Muscle of arm (tissue), 1 donor: ENCODE measurements at regions not wholly inside any gene's neighbourhood (a gene's known extent, or its start where the extent isn't known, plus 50 kb on each side); places are given as distances from the start of the nearest gene placed in this dataset.
"Not testable (repeated sequence)": the region's sequence is repeated elsewhere in the genome, so short reads cannot be mapped to it uniquely, and the experiment has no call there.

ENCODE experiments used
- DNase-seq: peaks from one replicate; pipeline ENCODE4 v3.0.0-alpha.2; 2013

- no peak for DNase-seq
Measured at GRCh38 chr2:7146151-7146550, 228.9 kb downstream of the RNF144A start.

- no peak for DNase-seq
Measured at GRCh38 chr2:7154656-7155055, 237.4 kb downstream of the RNF144A start.

DNA sequence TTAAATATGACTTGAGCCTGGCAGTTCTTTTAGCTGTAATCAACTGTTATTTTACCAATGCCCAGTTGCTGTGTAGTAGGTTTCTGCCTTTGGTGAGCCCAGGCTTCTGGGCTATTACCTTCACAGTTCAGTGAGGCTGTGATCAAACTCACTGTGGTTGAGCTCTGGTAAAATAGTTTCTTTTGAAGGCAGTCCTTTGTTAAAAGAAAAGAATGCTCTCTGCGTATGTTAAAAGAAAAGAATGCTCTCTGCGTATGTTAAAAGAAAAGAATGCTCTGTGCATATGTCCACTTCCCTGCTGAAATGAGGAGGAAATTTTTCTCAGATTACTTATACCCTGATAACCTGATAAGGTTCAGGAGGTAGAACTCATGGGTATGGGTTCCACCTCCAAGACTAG, 244.3 kb downstream of the RNF144A start:
- DNase-seq: no peak

DNA sequence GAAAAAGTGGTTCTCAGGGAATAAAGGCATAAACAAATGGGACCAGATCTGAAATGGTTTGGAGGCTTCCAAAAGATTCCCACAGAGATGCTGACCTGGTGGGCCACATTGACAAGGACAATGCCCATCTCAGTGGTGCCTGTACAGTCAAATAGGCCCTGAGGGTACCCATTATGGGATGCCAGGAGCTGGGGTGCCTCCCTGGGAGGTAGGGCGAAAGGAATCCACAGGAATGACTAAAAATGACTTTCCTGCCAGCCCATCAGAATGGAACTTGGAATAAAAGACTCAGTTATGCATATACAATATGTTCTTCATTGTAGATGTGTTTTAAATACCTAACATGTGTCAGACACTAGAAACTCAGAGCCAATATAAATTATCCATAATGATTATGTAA, 248.5 kb downstream of the RNF144A start:
- no peak for DNase-seq

GRCh38 chr2:7167801-7168411, 250.7 kb downstream of the RNF144A start:
- DNase-seq: no peak

- DNase-seq: no peak
Measured at GRCh38 chr2:7169593-7169992, 252.4 kb downstream of the RNF144A start.

DNA sequence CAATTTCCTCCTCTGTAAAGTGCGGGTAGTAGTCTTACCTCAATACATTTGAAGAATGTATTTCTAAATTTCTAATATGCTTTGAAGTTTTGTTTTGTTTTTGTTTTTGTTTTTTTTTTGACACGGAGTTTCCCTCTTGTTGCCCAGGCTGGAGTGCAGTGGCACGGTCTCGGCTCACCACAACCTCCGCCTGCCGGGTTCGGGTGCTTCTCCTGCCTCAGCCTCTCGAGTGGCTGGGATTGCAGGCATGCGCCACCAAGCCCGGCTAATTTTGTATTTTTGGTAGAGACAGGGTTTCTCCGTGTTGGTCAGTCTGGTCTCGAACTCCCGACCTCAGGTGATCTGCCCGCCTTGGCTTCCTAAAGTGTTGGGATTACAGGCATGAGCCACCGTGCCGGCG, 261.8 kb downstream of the RNF144A start:
- not testable (repeated sequence) for DNase-seq

DNA sequence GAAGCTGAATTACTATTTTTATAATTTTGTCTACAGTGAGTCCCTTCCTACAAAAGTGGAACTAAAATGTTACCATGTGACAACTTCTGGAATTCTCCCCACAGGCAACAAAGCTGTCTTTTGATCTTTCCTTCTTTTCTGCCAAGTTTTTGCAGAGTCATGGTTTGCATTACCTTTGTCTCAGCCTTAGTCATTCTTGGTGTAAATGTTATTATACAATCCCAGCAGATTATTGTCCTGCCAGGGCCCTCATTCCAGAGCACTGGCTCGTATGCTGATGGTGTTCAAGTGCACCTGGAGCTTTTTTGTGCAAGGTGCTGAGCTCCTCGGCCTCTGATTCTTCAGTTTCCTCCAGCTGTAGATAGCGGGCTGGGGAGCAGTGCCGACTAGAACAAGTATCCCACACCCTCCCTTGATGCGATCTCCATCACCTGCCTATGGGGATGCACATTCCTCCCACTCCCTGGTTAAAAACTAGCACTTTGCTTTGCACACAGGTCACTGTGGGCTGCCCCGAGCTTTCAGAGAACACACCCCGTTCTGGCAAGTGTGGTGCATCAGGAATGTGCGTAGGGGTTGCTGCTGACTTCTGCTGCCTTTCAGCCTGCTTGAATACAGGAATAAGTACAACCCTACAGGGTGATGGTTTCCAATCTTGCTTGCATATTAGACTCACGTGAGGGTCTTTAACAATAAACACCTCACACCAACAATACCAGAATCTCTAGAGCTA, 263.6 kb downstream of the RNF144A start:
- DNase-seq: peak; percentile 16

DNA sequence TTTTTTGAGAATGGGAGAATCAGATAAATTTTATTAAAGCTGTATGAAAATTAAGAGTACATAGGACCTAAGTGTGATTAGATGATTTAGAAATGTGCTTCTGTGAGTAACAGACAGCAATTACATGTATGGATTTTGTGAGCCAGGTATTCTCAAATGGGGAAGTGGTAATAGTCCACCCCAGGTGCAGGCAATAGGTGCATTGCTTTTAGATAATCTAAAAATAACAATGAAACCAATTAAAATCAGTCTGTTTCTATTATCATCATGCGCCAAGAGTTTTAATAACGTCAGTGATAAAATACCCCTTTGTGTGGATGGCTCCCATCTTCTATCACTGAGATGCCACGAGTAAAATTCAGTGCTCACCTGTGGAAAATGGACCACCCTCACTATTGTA, 265.3 kb downstream of the RNF144A start:
- no peak for DNase-seq

DNA sequence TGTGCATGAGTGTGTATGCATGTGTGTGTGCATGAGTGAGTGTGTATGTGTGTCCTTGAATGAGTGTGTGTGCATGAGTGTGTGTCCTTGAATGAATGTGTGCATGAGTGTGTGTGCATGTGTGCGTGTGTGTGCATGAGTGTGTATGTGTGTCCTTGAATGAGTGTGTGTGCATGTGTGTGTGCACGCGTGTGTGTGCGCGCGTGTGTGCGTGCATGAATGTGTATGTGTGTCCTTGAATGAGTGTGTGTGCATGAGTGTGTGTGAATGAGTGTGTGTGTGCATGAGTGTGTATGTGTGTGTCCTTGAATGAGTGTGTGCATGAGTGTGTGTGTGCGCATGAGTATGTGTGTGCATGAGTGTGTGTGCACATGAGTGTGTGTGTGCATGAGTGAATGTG, 271.9 kb downstream of the RNF144A start:
- DNase-seq: no peak

- DNase-seq: no peak
Measured at GRCh38 chr2:7190587-7191324, 273.5 kb downstream of the RNF144A start.

GRCh38 chr2:7191932-7192331, 274.7 kb downstream of the RNF144A start:
- DNase-seq: no peak

DNA sequence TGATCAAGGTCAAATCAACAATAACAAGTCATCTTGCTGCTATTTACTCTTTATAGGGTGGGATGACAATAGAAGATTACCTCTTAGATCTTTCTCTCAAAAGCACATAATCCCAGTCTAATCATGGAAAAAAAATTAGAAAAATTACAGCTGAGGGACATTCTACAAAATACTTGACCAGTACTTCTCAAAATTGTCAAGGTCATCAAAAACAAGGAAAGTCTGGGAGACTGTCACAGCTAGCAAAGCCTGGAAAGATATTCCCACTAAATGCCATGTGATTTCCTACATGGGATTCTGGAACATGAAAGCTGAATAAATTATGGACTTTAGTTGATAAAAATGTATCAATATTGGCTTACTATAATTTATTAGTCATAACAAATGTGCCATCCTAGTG, 276.2 kb downstream of the RNF144A start:
- no peak for DNase-seq

DNA sequence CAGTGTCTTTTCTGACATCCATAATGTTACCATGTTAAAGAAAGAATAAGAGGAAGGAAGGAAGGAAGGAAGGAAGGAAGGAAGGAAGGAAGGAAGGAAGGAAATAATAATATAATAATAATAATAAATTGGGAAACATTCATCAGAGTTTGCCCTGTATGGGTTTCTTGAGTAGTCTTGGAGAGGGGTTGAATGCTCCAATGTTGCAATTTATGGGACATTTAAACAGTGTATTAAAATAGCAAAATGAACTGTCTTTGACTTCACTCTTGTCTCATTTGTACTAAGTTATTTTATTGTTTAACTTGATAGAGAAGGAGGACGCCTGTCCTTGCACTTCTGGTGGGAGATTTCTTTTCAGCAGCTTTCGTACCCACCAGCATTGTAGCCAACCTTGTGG, 277.7 kb downstream of the RNF144A start:
- no peak for DNase-seq

GRCh38 chr2:7196883-7197282, 279.7 kb downstream of the RNF144A start:
- DNase-seq: no peak

DNA sequence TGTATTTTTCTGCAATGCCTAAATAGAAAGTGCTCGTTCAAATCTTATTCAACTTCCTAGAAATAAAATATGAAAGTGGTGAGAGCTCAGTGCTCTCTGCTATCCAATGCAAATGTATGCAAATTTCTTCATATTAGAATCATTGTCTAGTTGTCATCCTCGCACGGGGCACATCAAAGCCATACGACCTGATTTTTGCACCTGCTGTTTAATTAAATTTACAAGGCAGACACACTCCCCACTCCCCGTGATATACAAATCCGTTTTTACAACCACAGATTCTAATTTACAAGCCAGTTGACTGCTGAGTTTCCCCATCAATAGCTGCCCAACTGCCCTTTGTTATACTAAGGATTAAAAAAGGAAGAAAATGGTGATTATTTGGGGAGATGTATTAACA, 284.6 kb downstream of the RNF144A start:
- no peak for DNase-seq

- DNase-seq: peak; percentile 57
Measured at GRCh38 chr2:7203056-7203467, 285.9 kb downstream of the RNF144A start.

DNA sequence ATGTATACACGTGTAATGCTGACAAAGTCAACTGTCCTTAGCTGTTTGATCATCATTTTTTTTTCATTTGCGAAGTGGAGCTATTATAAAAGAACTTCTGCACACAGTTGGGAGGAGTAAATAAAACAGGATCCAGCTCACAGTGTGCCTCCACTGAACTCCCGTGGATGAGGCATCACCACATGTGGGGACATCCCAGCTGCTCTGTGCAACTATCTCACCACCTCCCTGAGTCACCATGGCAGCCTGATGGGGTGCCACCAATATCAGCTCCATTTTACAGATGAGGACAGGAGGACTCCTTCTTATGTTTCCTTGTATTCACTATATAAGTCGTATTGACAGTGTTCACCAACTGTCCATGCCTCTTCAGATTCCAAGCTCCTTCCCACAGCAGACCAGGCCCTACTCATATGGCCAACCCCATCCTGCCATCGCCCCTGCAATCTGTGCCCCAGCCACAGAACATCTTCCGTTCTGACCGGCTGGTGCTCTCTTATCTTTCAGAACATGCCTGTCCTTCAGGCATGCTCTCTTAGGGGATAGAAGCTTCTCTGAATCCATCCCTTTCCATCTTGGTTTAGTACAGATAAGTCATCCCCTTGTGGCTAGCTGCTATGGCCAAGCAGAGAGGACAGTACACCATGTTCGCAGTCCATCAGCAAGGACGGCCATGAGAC, 288.1 kb downstream of the RNF144A start:
- DNase-seq: no peak

GRCh38 chr2:7206111-7206810, 289.0 kb downstream of the RNF144A start:
- no peak for DNase-seq

DNA sequence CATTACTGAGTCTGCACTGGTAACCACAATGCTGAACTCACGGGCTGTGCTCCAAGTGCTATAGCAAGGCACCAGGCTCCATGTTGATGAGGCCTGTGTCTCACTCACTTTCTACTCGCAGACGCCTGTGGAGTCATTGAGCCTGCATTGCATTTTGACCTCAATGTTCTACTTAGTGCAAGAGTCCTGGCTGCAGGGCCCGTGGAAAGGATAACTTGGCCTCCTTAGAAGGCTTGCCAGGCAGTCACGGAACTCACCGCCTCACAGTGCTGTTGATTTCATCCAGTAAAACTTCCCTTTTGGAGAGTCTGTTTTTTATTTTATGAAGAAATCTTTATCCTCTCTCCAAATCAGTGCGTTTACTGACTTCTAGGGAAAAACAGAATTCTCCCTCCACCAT, 290.4 kb downstream of the RNF144A start:
- DNase-seq: no peak

- no peak for DNase-seq
Measured at GRCh38 chr2:7209757-7210555, 292.7 kb downstream of the RNF144A start.
